ENCODE measurements at regions not wholly inside any gene's neighbourhood (a gene's known extent, or its start where the extent isn't known, plus 50 kb on each side); places are given as distances from the start of the nearest gene placed in this dataset.

- H3K27ac ChIP-seq = no peak overlapping the region
- 76 to 87% (median 82%) methylated on average over 14 of the region's 14 CpGs for WGBS, 4 donors
- H3K36me3 ChIP-seq = no peaks in the 10 kb centered on the region
- peaks cover 0 to 18% (median 0%) of the 10 kb centered on the region in 9 donors for H3K27me3 ChIP-seq
- TF ChIP-seq POLR2A (IDR thresholded peaks at IDR 0.05) (no peak), CTCF (IDR thresholded peaks at IDR 0.05) (no peak)
- DNase-seq = no peak
- ATAC-seq = no peak
- no peaks in the 10 kb centered on the region for H3K9me3 ChIP-seq
- intact Hi-C loops (cut with DNase I) = no loop called here
- H3K4me1 ChIP-seq = no peaks in the 10 kb centered on the region
- H3K4me3 ChIP-seq = no peak overlapping the region
Measured at GRCh38 chr5:178781936-178782335, 51.5 kb upstream of the ZNF354A start.

GRCh38 chr5:178780581-178781498 lies 50.4 kb upstream of the ZNF354A start:
- Histone ChIP-seq H3K9me3 (no peaks in the 10 kb centered on the region), H3K27ac (no peak overlapping the region), H3K36me3 (no peaks in the 10 kb centered on the region), H3K4me1 (no peaks in the 10 kb centered on the region), H3K27me3 (peaks cover 0 to 18% (median 0%) of the 10 kb centered on the region in 9 donors), H3K4me3 (no peak overlapping the region)
- no peak for TF ChIP-seq POLR2A (IDR thresholded peaks at IDR 0.05)
- no peak for TF ChIP-seq CTCF (IDR thresholded peaks at IDR 0.05)
- ATAC-seq (no peak), DNase-seq (no peak)
- WGBS, 4 donors = 71 to 79% (median 73%) methylated on average over 26 to 27 of the region's 27 CpGs
- intact Hi-C loops (cut with DNase I) = no loop called here

All from heart left ventricle (tissue), 16 donors.